PFSK-1 (cell line): ENCODE measurements at regions not wholly inside any gene's neighbourhood (a gene's known extent, or its start where the extent isn't known, plus 50 kb on each side); places are given as distances from the start of the nearest gene placed in this dataset.

ENCODE experiments used
- FOXP2 ChIP-seq: optimal IDR thresholded peaks from 2 replicates; pipeline ENCODE3; 2011; ENCODE audit warnings: borderline replicate concordance, control low read depth, inconsistent platforms; ENCODE audit not compliant: insufficient read depth; ENCODE audit errors: extremely low read length, extremely low read depth
- POLR2AphosphoS5 ChIP-seq: IDR thresholded peaks from 2 replicates; pipeline ENCODE4 v1.6.1; 2012; ENCODE audit warnings: low read depth, mild to moderate bottlenecking, control low read depth, low read length, moderate library complexity
- REST ChIP-seq, 2 experiments: IDR thresholded peaks; 2 replicates each; pipeline versions ENCODE4 v1.6.1 to v1.8.0; 2011 to 2012; ENCODE audit warnings: low read depth in 2 of 2, low read length in 2 of 2, control low read depth in 1 of 2, inconsistent platforms in 1 of 2, mild to moderate bottlenecking in 1 of 2, moderate library complexity in 1 of 2; ENCODE audit not compliant: insufficient read depth in 1 of 2
- SIN3A ChIP-seq: IDR thresholded peaks from 2 replicates; pipeline ENCODE4 v1.6.1; 2012; ENCODE audit warnings: mild to moderate bottlenecking, low read length, moderate library complexity, borderline replicate concordance; ENCODE audit not compliant: insufficient read depth
- TAF1 ChIP-seq: IDR thresholded peaks from 2 replicates; pipeline ENCODE4 v1.6.1; 2012; ENCODE audit warnings: low read length, control low read depth, borderline replicate concordance; ENCODE audit not compliant: insufficient read depth

GRCh38 chr12:111010916-111011657, 90.7 kb upstream of the MYL2 start:
- TF ChIP-seq SIN3A (no peak), POLR2AphosphoS5 (no peak), TAF1 (no peak), FOXP2 (no peak), REST (IDR thresholded peaks at IDR 0.05; ENCODE audit: insufficient read depth in 1 of 2, low read depth in 2 of 2, low read length in 2 of 2) (no peak)

GRCh38 chr12:111010061-111010460, 89.7 kb upstream of the MYL2 start:
- TF ChIP-seq SIN3A (no peak), REST (IDR thresholded peaks at IDR 0.05; ENCODE audit: insufficient read depth in 1 of 2, low read depth in 2 of 2, low read length in 2 of 2) (no peak), FOXP2 (no peak), POLR2AphosphoS5 (no peak), TAF1 (no peak)

- no peak for TF ChIP-seq SIN3A
- no peak for TF ChIP-seq FOXP2
- no peak for TF ChIP-seq REST (IDR thresholded peaks at IDR 0.05; ENCODE audit: insufficient read depth in 1 of 2, low read depth in 2 of 2, low read length in 2 of 2)
- no peak for TF ChIP-seq TAF1
- TF ChIP-seq POLR2AphosphoS5, result no peak
Measured at GRCh38 chr12:111006621-111007020, 86.2 kb upstream of the MYL2 start.

- TF ChIP-seq FOXP2 (no peak), SIN3A (no peak), REST (IDR thresholded peaks at IDR 0.05; ENCODE audit: insufficient read depth in 1 of 2, low read depth in 2 of 2, low read length in 2 of 2) (no peak), POLR2AphosphoS5 (no peak), TAF1 (no peak)
Measured at GRCh38 chr12:110998971-110999370, 78.6 kb upstream of the MYL2 start.
